MM.1S (cell line): ENCODE measurements at regions not wholly inside any gene's neighbourhood (a gene's known extent, or its start where the extent isn't known, plus 50 kb on each side); places are given as distances from the start of the nearest gene placed in this dataset.

ENCODE experiments used
- DNase-seq: peaks from one replicate; pipeline ENCODE4 v3.0.0-alpha.2; 2015
- H2AFZ ChIP-seq: fragments of 300-600 bp; sonication (generic); 2 replicates; pipeline ENCODE4 v1.6.0; 2016; ENCODE audit warnings: antibody characterized with exemption, low read length
- H3F3A ChIP-seq: fragments of 300-600 bp; sonication (generic); 2 replicates; pipeline ENCODE4 v1.6.1; 2016; ENCODE audit warnings: mild to moderate bottlenecking, antibody characterized with exemption, low read length, moderate library complexity, mixed read lengths; ENCODE audit not compliant: insufficient read depth
- H3K27ac ChIP-seq: fragments of 300-600 bp; sonication (generic); 2 replicates; pipeline ENCODE4 v1.5.1; 2016; ENCODE audit warnings: mild to moderate bottlenecking, low read length
- H3K27me3 ChIP-seq: fragments of 300-600 bp; sonication (generic); replicated peaks from 2 replicates; pipeline ENCODE4 v1.6.0; 2016; ENCODE audit warnings: low read length; ENCODE audit not compliant: insufficient read depth
- H3K36me3 ChIP-seq: fragments of 300-600 bp; sonication (generic); replicated peaks from 2 replicates; pipeline ENCODE4 v1.6.1; 2016; ENCODE audit warnings: mild to moderate bottlenecking, low read length, mixed read lengths; ENCODE audit not compliant: insufficient read depth
- H3K4me1 ChIP-seq: fragments of 300-600 bp; sonication (generic); 2 replicates; pipeline ENCODE4 v1.6.1; 2016; ENCODE audit warnings: low read length, mixed read lengths
- H3K4me2 ChIP-seq: fragments of 300-600 bp; sonication (generic); 2 replicates; pipeline ENCODE4 v1.6.0; 2016; ENCODE audit warnings: low read depth, low read length
- H3K4me3 ChIP-seq: fragments of 300-600 bp; sonication (generic); 2 replicates; pipeline ENCODE4 v1.5.1; 2016; ENCODE audit warnings: low read length, mixed read lengths
- H3K79me2 ChIP-seq: fragments of 300-600 bp; sonication (generic); 2 replicates; pipeline ENCODE4 v1.6.1; 2016; ENCODE audit warnings: mixed run types, low read length, mixed read lengths
- H3K9ac ChIP-seq: fragments of 300-600 bp; sonication (generic); 2 replicates; pipeline ENCODE4 v1.6.1; 2016; ENCODE audit warnings: low read length, mixed read lengths
- H3K9me2 ChIP-seq: fragments of 300-600 bp; sonication (generic); replicated peaks from 2 replicates; pipeline ENCODE4 v1.6.1; 2016; ENCODE audit warnings: mild to moderate bottlenecking, low read length, mixed read lengths; ENCODE audit not compliant: insufficient read depth
- H3K9me3 ChIP-seq: fragments of 300-600 bp; sonication (generic); replicated peaks from 2 replicates; pipeline ENCODE4 v1.6.1; 2016; ENCODE audit warnings: mild to moderate bottlenecking, low read length, mixed read lengths; ENCODE audit not compliant: insufficient read depth
- H4K20me1 ChIP-seq: fragments of 300-600 bp; sonication (generic); 2 replicates; pipeline ENCODE4 v1.6.1; 2016; ENCODE audit warnings: mild to moderate bottlenecking, low read length, moderate library complexity, mixed read lengths; ENCODE audit not compliant: insufficient read depth
- EZH2 ChIP-seq: fragments of 300-600 bp; sonication (generic); optimal IDR thresholded peaks from 2 replicates; pipeline ENCODE3; 2017; ENCODE audit warnings: low read depth, mild to moderate bottlenecking, antibody characterized with exemption, low read length, mixed read lengths
- EZH2phosphoT487 ChIP-seq: fragments of 300-600 bp; sonication (generic); IDR thresholded peaks from 2 replicates; pipeline ENCODE4 v1.6.1; 2018; ENCODE audit warnings: antibody characterized with exemption, low read length
- TF ChIP-seq, protein P1 (sequence below): fragments of 300-600 bp; sonication (generic); IDR thresholded peaks from 2 replicates; pipeline ENCODE4 v1.5.1; 2016; ENCODE audit warnings: antibody characterized with exemption, low read length, mixed read lengths

DNA sequence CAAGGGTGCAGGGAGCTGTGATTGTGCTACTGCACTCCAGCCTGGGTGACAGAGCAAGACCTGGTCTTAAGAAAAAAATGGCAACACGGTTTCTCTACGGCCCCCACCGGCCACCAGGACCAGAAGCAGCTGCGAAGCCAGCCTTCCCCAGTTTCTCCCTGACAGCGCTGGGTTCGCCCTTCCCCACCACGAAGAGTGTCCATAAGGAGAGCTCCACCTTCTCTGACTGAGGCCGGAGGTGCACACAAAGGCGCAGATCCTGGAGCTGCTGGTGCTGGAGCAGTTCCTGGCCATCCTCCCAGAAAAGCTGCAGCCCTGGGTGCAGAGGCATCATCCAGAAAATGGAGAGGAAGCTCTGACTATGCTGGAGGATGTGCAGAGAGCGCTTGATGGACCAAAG lies 52.2 kb upstream of the ZNF599 start:
- 0 out of 2 replicates have a peak, but pooled peaks cover 6% of the 10 kb centered on the region for H3K27me3 ChIP-seq
- no peak overlapping the region for H3K9ac ChIP-seq
- no peaks in the 10 kb centered on the region for H3K9me2 ChIP-seq
- no peaks in the 10 kb centered on the region for H3K79me2 ChIP-seq
- TF ChIP-seq EZH2phosphoT487 (no peak), EZH2 (no peak)
- TF ChIP-seq, protein P1, sequence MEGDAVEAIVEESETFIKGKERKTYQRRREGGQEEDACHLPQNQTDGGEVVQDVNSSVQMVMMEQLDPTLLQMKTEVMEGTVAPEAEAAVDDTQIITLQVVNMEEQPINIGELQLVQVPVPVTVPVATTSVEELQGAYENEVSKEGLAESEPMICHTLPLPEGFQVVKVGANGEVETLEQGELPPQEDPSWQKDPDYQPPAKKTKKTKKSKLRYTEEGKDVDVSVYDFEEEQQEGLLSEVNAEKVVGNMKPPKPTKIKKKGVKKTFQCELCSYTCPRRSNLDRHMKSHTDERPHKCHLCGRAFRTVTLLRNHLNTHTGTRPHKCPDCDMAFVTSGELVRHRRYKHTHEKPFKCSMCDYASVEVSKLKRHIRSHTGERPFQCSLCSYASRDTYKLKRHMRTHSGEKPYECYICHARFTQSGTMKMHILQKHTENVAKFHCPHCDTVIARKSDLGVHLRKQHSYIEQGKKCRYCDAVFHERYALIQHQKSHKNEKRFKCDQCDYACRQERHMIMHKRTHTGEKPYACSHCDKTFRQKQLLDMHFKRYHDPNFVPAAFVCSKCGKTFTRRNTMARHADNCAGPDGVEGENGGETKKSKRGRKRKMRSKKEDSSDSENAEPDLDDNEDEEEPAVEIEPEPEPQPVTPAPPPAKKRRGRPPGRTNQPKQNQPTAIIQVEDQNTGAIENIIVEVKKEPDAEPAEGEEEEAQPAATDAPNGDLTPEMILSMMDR: no peak
- H3K9me3 ChIP-seq: no peaks in the 10 kb centered on the region
- no peaks in the 10 kb centered on the region for H3F3A ChIP-seq
- H3K4me2 ChIP-seq: no peak overlapping the region
- H2AFZ ChIP-seq: no peak overlapping the region
- no peak overlapping the region for H3K27ac ChIP-seq
- no peak for DNase-seq
- no peaks in the 10 kb centered on the region for H4K20me1 ChIP-seq
- H3K36me3 ChIP-seq: no peaks in the 10 kb centered on the region
- no peaks in the 10 kb centered on the region for H3K4me1 ChIP-seq
- no peak overlapping the region for H3K4me3 ChIP-seq

DNA sequence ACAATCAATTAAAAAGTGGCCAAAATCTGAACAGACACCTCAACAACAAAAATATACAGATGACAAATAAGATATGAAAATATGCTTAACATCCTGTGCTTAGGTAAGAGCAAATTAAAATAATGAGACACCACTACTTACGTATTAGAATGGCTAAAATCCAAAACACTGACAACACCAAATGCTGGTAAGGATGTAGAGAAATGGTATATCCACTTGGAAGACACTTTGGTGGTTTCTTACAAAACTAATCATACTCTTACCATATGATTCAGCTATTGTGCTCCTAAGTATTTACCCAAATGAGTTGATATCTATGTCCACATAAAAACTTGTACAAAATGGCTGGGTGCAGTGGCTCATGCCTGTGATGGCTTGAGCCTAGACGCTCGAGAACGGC lies 51.7 kb upstream of the ZNF599 start:
- no peak overlapping the region for H2AFZ ChIP-seq
- no peak for DNase-seq
- no peaks in the 10 kb centered on the region for H3F3A ChIP-seq
- no peaks in the 10 kb centered on the region for H3K9me2 ChIP-seq
- no peak overlapping the region for H3K4me3 ChIP-seq
- no peaks in the 10 kb centered on the region for H3K36me3 ChIP-seq
- no peak overlapping the region for H3K27ac ChIP-seq
- no peaks in the 10 kb centered on the region for H4K20me1 ChIP-seq
- H3K9ac ChIP-seq: no peak overlapping the region
- TF ChIP-seq, protein P1: no peak
- TF ChIP-seq EZH2phosphoT487 (no peak), EZH2 (no peak)
- no peak overlapping the region for H3K4me2 ChIP-seq
- H3K9me3 ChIP-seq: no peaks in the 10 kb centered on the region
- no peaks in the 10 kb centered on the region for H3K4me1 ChIP-seq
- H3K27me3 ChIP-seq: 0 out of 2 replicates have a peak, but pooled peaks cover 7% of the 10 kb centered on the region
- H3K79me2 ChIP-seq: no peaks in the 10 kb centered on the region
